Retinal pigment epithelial cell (primary cell): ENCODE measurements at regions not wholly inside any gene's neighbourhood (a gene's known extent, or its start where the extent isn't known, plus 50 kb on each side); places are given as distances from the start of the nearest gene placed in this dataset.

ENCODE experiments used
- DNase-seq: peaks from one replicate; pipeline ENCODE4 v3.0.0-alpha.2; 2010; ENCODE audit warnings: low read depth
- H3K4me3 ChIP-seq: 2 replicates; pipeline ENCODE4 v1.5.1; 2011; ENCODE audit warnings: mild to moderate bottlenecking, low read length, control low read depth, moderate library complexity
- CTCF ChIP-seq: conservative IDR thresholded peaks from 2 replicates; pipeline ENCODE4 v1.5.1; 2011; ENCODE audit warnings: low read depth, low read length, control low read depth, inconsistent platforms

- TF ChIP-seq CTCF = no peak
- no peak for DNase-seq
- no peak overlapping the region for H3K4me3 ChIP-seq
Measured at GRCh38 chr3:64384561-64384960, 159.3 kb upstream of the PRICKLE2 start.

- DNase-seq = no peak
Measured at GRCh38 chr3:64382153-64382552, 156.9 kb upstream of the PRICKLE2 start.

GRCh38 chr3:64381367-64381766 is 156.1 kb upstream of the PRICKLE2 start:
- no peak for TF ChIP-seq CTCF
- DNase-seq = no peak
- H3K4me3 ChIP-seq = no peak overlapping the region

More at GRCh38 chr3:64382153-64382552, 156.9 kb upstream of the PRICKLE2 start:
- H3K4me3 ChIP-seq = no peak overlapping the region
- no peak for TF ChIP-seq CTCF

- TF ChIP-seq CTCF = no peak
- no peak overlapping the region for H3K4me3 ChIP-seq
- no peak for DNase-seq
Measured at GRCh38 chr3:64380546-64380945, 155.3 kb upstream of the PRICKLE2 start.

GRCh38 chr3:64379221-64379620 is 154.0 kb upstream of the PRICKLE2 start:
- TF ChIP-seq CTCF = no peak
- H3K4me3 ChIP-seq = no peak overlapping the region
- no peak for DNase-seq

GRCh38 chr3:64377942-64378341 is 152.7 kb upstream of the PRICKLE2 start:
- TF ChIP-seq CTCF = no peak
- DNase-seq = no peak

GRCh38 chr3:64375737-64376136 is 150.5 kb upstream of the PRICKLE2 start:
- no peak for DNase-seq
- no peak for TF ChIP-seq CTCF
- H3K4me3 ChIP-seq = no peak overlapping the region

More at GRCh38 chr3:64377942-64378341, 152.7 kb upstream of the PRICKLE2 start:
- H3K4me3 ChIP-seq = no peak overlapping the region
